ENCODE measurements at regions not wholly inside any gene's neighbourhood (a gene's known extent, or its start where the extent isn't known, plus 50 kb on each side); places are given as distances from the start of the nearest gene placed in this dataset.

DNA sequence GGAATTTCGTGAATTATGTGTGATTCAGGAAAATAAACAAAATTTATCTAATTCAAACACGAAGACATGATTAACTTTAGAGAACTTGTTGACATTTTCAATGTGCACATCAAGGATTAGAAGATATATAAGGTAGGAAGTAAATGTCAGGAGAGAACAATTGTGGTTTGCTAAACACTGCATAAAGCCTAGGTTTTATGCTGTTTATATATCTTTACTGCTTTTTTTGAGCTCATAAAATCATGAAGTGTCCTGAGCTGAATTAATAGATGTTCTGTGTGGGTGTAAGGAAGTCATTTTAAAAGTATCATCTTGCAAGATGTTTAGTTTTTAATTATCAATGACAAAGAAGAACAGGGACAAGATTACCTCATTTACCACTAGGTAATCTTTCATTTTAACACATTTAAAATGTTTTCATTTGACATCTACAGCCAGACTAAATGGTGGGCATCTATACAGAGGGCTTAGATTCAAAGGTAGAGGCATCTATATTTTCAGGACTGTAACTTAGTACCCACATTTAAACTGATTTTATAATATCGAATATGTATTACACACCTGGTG is 382.8 kb downstream of the ADAMTS20 start:
- no peak overlapping the region for H3K4me2 ChIP-seq (ENCODE audit: low read length)
- H3K36me3 ChIP-seq (ENCODE audit: control insufficient read depth in 1 of 2, insufficient read depth in 2 of 2, low read length in 2 of 2) = no peaks in the 10 kb centered on the region
- no peak overlapping the region for H3K27ac ChIP-seq (ENCODE audit: low read depth, low read length)
- no peak overlapping the region for H3K9ac ChIP-seq (ENCODE audit: low read length)
- no peak for TF ChIP-seq RAD21 (IDR thresholded peaks at IDR 0.05; ENCODE audit: low read depth)
- TF ChIP-seq, protein P1, sequence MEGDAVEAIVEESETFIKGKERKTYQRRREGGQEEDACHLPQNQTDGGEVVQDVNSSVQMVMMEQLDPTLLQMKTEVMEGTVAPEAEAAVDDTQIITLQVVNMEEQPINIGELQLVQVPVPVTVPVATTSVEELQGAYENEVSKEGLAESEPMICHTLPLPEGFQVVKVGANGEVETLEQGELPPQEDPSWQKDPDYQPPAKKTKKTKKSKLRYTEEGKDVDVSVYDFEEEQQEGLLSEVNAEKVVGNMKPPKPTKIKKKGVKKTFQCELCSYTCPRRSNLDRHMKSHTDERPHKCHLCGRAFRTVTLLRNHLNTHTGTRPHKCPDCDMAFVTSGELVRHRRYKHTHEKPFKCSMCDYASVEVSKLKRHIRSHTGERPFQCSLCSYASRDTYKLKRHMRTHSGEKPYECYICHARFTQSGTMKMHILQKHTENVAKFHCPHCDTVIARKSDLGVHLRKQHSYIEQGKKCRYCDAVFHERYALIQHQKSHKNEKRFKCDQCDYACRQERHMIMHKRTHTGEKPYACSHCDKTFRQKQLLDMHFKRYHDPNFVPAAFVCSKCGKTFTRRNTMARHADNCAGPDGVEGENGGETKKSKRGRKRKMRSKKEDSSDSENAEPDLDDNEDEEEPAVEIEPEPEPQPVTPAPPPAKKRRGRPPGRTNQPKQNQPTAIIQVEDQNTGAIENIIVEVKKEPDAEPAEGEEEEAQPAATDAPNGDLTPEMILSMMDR (IDR thresholded peaks at IDR 0.05 in 2 of 3, conservative IDR thresholded peaks at IDR 0.05 in 1 of 3; ENCODE audit: borderline replicate concordance in 1 of 3, insufficient read depth in 1 of 3, low read depth in 2 of 3, low read length in 2 of 3) = no peak
- TF ChIP-seq ZNF274 (IDR thresholded peaks at IDR 0.05; ENCODE audit: low read depth, low read length) = no peak
- no peak for TF ChIP-seq EGR1 (IDR thresholded peaks at IDR 0.05; ENCODE audit: low read depth)
- TF ChIP-seq TCF7L2 (IDR thresholded peaks at IDR 0.05; ENCODE audit: borderline replicate concordance, extremely low read depth, insufficient read depth, insufficient read length) = no peak
- no peak for TF ChIP-seq SIN3A (IDR thresholded peaks at IDR 0.05; ENCODE audit: low read depth)
- TF ChIP-seq SRF (IDR thresholded peaks at IDR 0.05; ENCODE audit: low read depth) = no peak
- no peak for TF ChIP-seq EZH2phosphoT487 (IDR thresholded peaks at IDR 0.05; ENCODE audit: borderline replicate concordance)
- no peak for TF ChIP-seq ELF1 (IDR thresholded peaks at IDR 0.05; ENCODE audit: borderline replicate concordance, low read depth)
- TF ChIP-seq SP1 (IDR thresholded peaks at IDR 0.05; ENCODE audit: low read depth) = no peak
- TF ChIP-seq, protein P2, sequence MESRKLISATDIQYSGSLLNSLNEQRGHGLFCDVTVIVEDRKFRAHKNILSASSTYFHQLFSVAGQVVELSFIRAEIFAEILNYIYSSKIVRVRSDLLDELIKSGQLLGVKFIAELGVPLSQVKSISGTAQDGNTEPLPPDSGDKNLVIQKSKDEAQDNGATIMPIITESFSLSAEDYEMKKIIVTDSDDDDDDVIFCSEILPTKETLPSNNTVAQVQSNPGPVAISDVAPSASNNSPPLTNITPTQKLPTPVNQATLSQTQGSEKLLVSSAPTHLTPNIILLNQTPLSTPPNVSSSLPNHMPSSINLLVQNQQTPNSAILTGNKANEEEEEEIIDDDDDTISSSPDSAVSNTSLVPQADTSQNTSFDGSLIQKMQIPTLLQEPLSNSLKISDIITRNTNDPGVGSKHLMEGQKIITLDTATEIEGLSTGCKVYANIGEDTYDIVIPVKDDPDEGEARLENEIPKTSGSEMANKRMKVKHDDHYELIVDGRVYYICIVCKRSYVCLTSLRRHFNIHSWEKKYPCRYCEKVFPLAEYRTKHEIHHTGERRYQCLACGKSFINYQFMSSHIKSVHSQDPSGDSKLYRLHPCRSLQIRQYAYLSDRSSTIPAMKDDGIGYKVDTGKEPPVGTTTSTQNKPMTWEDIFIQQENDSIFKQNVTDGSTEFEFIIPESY (IDR thresholded peaks at IDR 0.05; ENCODE audit: extremely low read depth, insufficient replicate concordance, low read length) = no peak
- no peak for TF ChIP-seq ZFX (IDR thresholded peaks at IDR 0.05)
- no peak for TF ChIP-seq YY1 (IDR thresholded peaks at IDR 0.05; ENCODE audit: extremely low read depth, insufficient replicate concordance, low read depth, low read length)
- no peak for TF ChIP-seq EZH2 (IDR thresholded peaks at IDR 0.05)
- no peak for TF ChIP-seq JUND (IDR thresholded peaks at IDR 0.05)
- TF ChIP-seq, protein P3, sequence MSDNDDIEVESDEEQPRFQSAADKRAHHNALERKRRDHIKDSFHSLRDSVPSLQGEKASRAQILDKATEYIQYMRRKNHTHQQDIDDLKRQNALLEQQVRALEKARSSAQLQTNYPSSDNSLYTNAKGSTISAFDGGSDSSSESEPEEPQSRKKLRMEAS (IDR thresholded peaks at IDR 0.05) = no peak
- no peak for TF ChIP-seq CEBPB (IDR thresholded peaks at IDR 0.05; ENCODE audit: low read depth)
- no peaks in the 10 kb centered on the region for H3K9me2 ChIP-seq (ENCODE audit: insufficient read depth)
- H3K9me3 ChIP-seq (ENCODE audit: control insufficient read depth in 1 of 2, insufficient read depth in 1 of 2, low read depth in 1 of 2, low read length in 2 of 2) = no peaks in the 10 kb centered on the region
- no peaks in the 10 kb centered on the region for H3K4me1 ChIP-seq (ENCODE audit: control insufficient read depth in 1 of 2, insufficient read depth in 2 of 2, low read length in 2 of 2)
- POLR2A ChIA-PET = no interaction called here
- no peak overlapping the region for H3K4me3 ChIP-seq (replicated peaks in 1 of 2; ENCODE audit: low read depth in 1 of 2, low read length in 2 of 2)
- no peak for ATAC-seq
- no peak for DNase-seq (ENCODE audit: low read depth, low spot score)
- no peak overlapping the region for H2AFZ ChIP-seq (ENCODE audit: low read depth, low read length, poor library complexity, severe bottlenecking)
- intact Hi-C loops (cut with micrococcal nuclease) = no loop called here
- RAD21 ChIA-PET (ENCODE audit: low non-redundant PET in 1 of 2, low total read pairs in 2 of 2, uncharacterized antibody in 2 of 2, unreplicated experiment in 2 of 2) = no interaction called here
- H4K20me1 ChIP-seq (ENCODE audit: insufficient read depth) = no peaks in the 10 kb centered on the region
- no peaks in the 10 kb centered on the region for H3K79me2 ChIP-seq (ENCODE audit: insufficient read depth, low read length)
- no TSS peak for BruUV-seq (replicated peaks)
- CTCF ChIA-PET = no interaction called here
- H3K27me3 ChIP-seq (ENCODE audit: insufficient read depth, low read length) = no peaks in the 10 kb centered on the region
